GM21526 (cell line): ENCODE measurements at regions not wholly inside any gene's neighbourhood (a gene's known extent, or its start where the extent isn't known, plus 50 kb on each side); places are given as distances from the start of the nearest gene placed in this dataset.
A peak's percentile ranks its signal among the peaks of the same experiment; 100 is the strongest.
"Not testable (repeated sequence)": the region's sequence is repeated elsewhere in the genome, so short reads cannot be mapped to it uniquely, and the experiment has no call there.

Experiments used
- ATAC-seq: cut with Tn5 transposase; IDR thresholded peaks from one replicate; pipeline ENCODE4 v1.9.1; 2021; ENCODE audit warnings: moderate library complexity; ENCODE audit not compliant: unreplicated experiment, low FRiP score

DNA sequence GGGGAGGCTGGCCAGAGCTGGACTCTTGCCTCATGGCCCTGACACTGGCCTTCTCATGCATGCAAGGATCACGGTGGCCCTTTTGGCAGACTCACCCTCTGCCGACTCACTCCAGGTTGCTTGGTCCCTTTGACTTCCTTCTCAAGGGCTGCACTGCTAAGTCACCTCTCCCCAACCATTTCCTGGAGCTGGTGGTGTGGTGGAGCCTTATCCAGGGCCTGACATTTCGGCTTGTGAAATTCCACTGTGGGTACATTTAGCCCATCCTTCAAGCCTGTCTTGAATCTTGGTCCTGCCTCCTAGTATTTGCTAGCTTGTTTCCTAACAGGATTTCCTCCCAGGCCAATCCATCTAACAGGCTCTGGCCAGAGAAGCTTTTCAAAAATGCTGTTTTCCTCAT, 52.6 kb upstream of the JUN start:
- ATAC-seq = no peak

DNA sequence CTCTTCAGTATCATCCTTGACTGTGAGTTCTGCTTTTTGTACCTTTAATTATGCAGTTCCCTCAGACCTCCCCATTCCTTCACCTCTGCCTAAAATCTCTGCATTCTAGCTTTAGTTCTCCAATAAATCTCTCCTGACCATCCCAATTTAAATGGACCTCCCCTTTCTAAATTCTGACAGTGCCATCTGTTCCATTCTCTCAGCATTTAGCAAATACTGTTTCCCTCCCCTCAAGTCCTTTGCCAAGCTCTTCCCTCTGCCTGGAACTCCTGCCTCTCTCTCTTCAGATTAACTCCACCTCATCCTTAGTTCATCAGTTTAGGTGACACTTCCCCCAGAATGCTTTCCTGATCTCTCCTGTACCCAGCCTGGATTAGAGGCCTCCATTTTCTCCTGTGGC, 54.0 kb upstream of the JUN start:
- ATAC-seq = no peak

DNA sequence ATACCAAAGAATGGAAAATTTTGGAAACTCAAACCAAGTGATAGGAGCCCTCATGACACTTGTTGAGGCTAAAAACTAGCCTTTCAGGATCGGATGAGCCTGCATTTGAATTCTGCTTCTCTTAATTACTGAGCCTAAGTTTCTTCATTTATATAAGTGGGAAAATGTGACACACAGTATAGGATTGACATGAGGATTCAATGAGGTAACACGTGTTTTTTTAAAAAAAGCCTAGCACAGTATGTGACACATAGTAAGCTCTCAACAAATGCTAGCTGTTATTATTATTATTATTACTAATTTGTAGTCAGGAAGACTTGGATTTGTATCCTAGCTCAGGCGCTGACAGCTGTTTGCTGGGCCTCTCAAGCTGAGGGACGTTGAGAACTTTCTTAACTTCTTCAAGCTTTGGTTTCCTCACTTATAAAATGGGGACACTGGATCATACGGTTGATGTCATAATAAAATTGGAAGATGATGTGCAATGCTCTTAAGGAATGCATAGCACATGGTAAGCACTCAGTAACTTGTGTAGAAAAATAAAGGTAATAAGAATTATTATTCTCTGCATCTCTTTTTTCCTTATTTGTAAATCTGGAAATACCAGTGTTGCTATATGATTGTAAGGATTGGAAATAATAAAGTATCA, 55.4 kb upstream of the JUN start:
- ATAC-seq = no peak

DNA sequence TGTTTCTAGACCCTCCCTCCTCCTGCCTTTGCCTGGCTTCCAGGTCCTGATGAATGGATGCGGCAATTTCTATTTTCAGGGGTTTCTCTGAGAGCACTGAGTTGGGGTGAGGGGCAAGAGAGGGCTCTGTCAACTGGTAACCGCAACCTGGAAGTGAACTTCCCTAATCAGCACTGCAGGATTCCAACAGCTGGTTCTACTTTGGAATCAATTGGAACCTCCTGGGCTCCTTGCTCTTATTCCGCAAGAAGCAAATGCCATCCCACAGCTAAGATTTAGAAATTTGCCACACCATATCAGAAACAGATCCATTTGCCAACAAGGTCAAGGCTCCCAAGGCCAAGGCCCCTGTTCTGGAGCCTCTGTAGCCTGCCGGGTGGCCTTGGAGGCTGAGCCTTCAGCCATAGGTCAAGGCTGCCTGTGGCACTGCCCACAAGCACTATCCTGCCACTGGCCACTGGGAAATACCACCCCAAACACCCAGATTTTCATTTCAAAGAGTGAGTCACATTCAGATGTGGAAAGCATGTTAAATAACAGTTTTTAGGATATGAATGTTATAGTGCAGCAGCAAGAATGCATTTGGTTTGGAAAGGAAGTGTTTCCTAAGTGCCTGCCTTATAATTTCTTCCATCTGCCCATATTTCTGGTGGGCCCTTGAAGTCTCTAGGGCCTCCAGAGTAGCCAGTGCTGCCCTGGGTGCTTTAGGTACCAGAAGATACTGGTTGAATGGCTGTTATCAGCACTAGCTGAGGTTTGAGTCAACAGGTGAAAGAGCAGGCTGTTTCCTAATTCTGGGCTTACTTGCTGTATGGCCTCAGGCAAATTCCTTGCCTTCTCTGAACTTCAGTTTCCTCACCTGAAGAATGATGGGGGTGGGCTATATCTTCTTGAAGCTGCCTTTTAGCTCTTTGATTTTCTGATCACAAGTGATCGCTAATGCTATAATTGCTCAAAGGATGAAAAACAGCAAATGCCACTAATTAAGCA, 56.3 kb upstream of the JUN start:
- ATAC-seq = no peak

DNA sequence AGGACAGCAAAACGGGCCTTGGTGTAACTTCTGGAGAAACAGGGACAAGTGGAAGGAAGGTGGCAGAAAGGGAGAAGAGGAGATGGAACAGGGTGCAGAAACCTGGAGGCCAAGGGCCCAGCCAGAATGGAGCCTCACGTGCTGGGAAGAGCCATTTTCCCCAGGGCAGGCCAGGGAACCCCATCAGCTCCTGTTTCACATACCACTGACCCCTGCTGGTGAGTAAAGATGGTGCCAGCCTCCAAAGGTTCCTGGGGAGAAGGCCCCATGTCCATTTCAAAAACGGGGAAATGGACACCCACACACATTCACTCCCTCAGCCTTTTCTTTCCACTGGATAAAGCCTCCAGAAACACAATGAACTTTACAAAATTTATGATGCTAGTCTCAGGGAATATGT, 57.6 kb upstream of the JUN start:
- ATAC-seq = no peak

DNA sequence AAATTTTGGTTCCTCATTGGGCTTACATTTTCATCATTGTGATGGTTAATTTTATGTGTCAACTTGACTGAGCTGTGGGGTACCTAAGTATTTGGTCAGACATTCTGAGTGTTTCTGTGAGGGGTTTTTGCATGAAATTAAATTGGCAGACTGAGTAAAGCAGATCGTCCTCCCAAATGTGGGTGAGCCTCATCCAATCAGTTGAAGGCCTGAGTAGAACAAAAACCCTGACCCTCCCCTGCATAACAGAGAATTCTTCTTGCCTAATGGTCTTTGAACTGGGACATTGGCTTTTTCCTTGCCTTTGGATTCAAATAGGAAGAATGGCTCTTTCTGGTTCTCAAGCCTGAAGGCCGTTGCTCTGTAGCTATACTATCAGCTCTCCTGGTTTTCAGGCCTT, 59.1 kb upstream of the JUN start:
- ATAC-seq = no peak

DNA sequence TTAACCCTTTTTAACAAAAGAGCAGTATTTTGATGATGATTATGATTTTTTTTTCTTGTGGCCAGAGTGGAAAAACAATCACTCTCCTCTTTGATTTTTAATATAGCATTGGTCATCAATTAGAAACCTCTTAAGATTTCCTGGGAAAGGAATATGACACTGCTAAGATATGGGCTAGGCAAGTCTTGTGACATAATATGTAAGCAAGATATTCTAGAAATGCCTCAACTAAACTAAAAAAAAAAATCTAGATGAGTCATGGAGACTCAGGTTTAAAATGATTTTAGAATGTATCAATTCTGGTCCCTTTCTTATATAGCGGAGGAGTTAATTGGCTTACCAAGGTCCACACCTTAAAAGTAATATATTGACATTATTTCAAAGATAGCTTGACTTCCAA, 60.3 kb upstream of the JUN start:
- no peak for ATAC-seq

DNA sequence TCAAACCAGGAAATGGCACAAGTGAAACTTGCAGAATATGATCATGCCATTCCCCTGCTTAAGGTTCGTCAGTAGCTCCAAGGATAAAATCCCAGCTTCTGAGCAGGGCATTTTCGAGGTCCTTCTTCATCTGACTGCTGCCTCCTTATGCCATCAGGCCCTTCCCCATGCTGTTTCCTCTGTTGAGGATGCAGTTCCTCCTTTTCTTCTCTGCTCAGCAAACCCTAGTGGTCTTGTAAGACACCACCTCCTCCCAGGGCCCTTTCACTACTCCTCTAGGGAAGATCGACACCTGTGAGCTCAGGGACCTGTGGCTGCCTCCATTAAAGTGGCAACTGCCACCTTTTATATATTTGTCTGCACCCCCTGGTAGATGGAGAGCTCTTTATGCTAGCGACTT, 62.1 kb upstream of the JUN start:
- no peak for ATAC-seq

DNA sequence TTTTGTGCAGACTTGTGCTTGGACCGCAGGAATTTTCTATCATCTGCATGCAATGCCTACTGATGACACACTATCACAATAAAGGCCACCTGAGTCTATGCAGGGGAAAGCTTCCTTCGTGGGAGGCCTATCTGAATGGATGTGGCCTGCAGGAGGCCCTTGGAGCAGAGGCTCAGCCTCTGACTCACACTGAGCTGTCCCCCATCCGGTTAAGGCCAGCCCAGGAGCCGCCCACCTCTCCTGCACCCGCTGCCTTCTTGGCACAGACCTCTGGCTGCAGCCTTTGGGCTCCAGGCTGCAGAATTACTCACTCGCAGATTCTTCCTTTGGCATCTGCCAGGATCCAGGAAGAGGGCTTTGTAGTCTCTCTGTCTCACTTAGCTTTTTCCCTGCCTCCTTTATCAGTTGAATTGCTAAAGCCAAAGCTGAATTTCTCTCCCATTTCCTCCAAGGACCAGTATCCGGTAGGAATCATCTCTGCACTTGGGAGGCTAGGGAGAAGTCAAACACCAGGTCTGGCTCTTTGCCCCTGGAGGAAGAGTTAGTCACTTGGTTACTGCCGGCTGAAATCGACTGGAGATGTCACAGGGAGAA, 65.1 kb upstream of the JUN start:
- no peak for ATAC-seq

DNA sequence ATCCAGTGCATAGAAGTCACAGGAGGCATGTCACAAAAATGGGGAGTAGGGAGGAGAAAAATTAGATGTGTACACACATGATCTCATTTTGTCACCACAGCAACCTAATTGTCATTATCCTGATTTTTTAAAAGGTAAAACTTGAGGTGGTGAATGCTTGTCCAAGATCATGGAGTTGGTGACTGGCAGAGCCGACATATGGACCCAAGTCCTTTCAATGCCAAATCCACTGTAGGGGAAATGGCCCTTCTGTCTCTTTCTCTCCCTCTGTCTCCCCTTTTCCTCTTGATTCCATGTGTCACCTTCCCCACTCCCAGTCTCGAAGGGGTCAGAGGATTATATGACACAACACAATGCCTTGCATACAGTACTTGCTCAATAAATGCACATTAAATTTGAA, 65.7 kb upstream of the JUN start:
- ATAC-seq = no peak

DNA sequence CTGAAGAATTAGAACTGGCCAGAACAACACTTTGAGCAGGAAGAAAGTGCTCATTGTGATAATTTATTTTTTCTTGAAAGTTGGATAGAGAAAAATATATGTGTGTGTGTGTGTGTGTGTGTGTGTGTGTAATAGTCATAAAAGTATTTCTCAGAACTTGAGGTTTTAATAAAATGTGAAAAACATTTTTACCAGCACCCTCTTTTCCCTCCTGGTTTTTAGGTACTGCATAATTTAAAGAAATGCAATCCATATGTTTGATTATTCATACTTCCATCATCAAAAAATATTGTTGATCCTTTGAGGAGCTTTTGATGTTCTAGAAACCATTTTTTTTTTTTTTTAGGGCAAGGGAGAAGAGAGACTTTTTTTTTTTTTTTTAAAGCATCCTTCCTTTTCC, 66.8 kb upstream of the JUN start:
- no peak for ATAC-seq

DNA sequence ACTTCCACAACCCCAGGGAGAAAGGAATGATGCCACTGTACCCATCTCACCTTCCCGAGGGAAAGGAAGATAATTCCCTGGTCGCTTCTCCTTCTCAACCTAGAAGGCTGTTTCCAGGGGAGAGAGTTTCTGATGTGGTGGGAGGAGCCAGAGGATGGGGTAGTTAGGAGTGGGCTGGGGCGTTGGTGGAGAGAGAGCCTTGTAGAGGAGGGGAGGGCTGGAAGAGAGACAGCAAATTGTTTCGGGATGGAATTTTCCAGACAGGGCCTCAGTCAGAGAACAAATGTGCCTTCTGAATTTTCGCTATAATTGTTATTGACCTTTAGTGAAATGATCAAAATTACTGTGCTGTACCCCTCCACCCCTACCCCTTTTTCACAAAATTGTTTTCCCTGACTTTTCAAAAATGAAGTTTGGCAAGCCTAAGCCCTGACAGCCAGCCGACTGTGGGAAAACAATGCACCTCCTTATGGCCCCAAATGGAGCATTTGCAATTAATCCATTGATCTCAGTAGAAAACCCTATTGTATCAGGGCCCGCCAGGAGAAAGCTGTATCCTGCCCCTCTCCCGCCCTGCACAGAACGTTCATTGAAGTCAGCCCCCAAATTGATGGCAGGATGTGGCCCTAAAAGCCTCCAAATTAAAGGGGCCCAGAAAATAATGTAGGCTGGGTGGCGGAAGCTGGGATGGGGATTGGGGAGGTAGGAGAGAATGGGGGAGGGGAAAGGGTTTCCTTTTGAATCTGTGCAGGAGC, 69.1 kb upstream of the JUN start:
- no peak for ATAC-seq

DNA sequence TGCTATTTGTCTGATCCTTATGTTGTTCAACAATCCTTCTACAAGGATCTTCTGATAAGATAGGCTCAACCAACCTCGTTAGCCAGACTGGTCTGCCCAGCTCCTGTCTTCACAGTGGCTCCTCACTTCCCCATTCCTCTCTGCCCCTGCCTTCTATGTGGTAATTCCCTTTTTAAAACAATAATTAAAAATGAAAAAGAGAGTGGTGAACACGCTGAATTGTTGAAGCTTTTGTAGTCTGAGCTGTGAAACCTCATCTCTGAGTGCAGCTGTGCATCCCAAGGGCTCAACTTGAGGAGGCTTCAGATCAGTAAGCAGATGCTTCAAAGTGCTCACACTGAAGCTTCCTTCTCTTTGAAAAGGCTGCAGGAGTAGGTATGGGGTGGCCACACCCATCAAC, 70.7 kb upstream of the JUN start:
- no peak for ATAC-seq

DNA sequence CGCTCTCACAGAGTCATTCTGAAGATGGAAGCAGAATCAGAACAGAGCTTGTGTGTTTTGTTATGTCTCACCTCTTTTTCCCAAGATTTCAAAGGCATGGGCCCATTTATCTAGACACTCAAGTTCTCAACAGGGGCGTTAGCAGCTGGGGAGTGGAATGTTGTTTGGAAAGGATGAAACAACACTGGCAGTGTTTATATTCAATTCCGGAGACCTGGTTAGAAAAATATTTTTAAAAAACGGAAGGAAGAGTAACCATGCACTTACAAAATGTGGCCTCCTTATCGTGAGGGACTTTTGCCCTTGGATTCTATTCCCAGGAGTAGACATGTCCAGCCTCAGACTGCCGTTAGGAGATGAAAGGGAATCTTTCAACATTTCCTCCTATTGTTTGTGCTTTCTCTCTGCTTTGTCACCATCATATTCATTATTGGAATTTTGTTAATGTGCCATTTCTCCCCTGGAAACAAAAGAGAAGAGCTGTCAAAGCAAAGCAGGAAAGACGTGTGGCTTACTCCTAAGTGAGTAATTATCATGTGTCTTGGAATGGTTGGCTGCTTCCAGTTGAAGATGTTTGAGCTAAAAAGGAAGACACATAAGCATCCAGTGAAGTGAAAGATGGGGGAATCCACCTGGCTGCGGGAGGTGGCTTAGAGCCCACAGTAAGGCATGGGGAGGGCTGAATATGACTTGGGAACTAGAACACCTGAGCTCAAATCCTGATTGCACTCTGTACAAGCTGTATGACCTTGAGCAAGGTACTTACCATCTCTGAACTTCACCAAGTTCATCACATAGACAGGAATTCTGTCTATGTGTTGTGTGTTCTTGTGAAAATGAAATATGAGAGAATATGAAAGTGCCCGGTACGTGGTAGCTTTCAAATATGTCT, 71.7 kb upstream of the JUN start:
- ATAC-seq = no peak

DNA sequence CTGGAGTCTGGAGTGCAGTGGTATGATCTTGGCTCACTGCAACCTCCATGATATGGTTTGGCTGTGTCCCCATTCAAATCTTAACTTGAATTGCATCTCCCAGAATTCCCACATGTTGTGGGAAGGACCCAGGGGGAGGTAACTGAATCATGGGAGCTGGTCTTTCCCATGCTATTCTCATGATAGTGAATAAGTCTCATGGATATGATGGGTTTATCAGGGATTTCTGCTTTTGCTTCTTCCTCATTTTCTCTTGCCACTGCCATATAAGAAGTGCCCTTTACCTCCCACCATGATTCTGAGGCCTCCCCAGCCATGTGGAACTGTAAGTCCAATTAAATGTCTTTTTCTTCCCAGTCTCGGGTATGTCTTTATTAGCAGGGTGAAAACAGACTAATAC, 72.4 kb upstream of the JUN start:
- not testable (repeated sequence) for ATAC-seq

DNA sequence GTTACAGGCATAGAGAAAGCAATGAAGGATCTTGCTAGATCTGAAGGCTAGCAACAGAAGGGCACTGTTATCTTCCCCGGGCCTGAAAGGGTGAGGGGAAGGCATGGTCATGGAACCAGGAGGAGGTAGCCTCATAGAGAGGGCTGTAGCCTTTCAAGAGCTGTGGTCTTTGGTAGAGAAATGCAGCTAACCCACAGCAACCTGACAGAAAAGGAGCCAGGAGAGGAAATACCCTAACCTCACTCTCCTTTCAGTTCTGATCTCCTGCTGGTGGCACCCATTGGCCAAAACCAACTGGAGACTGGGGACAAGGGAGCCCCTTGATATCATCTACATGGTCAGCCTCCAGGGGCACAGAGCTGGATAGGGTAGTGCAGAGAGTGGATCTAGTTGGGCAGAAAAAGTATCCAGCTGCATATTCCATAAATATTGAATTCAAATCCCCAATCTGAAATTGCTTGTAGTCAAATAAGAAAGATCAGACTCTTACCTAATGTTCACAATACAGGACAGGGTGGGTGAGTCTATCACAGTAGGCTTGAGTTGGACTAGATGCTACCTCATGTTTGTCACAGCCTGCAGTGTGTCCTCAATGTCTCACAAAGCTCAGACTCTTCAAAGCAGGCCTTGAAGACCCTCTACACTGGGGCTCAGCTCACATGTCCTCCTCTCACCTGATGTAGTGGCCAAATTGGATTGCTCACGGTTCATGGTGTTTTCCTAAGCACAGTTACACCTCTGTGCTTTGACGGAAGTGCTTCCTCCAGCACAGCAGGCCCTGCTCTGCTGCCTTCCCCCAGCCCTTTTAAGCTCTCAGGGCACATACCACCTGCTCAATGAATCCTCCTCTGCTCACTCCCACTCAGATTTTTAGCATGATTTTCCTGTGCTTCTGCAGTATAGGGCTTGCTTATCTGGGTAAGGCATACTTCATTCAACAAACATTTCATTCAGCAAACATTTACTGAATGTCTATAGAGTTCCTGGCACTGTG, 74.1 kb upstream of the JUN start:
- peak; percentile 77 for ATAC-seq

DNA sequence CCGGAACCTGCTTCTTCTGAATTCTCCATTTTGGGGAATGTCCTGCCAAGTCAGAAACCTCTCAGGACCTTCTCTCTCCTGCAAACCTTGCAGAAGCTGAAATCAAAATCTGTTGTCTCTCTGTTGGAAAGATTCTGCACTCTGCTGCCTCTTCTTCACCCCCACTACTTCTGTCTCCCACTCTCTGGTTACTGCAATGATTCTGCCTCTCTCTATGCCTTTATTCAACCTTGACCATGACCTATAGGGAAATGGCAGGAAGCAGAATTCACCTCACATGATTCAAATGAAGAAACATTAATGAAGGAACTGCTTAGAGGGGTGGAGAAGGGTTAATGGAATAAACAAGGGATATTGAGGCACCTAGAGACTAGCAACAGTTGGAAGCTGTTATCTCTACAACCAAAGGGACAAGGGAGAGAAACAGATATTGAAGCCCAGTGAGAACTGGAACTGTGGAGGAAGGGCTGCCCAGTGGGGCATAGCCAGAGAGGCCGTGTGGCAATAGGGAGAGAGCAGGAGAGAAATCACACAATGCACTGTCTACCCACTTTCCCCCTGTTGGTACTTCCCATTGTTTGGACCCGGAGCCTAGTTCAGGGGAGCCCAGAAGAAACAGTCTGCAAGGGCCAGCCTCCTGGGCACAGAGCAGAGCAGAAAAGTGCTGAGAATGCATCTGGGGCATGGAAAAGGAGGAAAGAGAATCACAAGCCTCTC, 76.1 kb upstream of the JUN start:
- ATAC-seq = no peak

DNA sequence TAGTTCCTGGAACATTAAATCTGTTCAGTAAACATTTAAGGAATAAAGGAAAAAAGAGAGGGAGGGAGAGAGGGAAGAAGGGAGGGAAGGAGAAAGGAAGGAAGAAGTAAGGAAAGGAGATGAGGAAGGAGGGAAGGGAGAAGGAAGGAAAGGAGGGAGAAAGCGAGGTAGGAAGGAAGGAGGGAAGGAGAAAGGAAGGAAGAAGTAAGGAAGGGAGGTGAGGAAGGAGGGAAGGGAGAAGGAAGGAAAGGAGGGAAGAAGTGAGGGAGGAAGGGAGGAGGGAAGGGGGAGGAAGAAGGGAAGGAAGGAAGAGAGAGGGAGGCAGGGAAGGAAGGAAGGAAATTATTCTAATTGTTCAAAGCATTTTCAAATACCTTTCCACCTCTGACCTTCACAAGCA, 77.2 kb upstream of the JUN start:
- no peak for ATAC-seq
